Fibroblast of skin of scalp (primary cell): ENCODE measurements at regions not wholly inside any gene's neighbourhood (a gene's known extent, or its start where the extent isn't known, plus 50 kb on each side); places are given as distances from the start of the nearest gene placed in this dataset.

Experiments
- DNase-seq: peaks from one replicate; pipeline ENCODE4 v3.0.0-alpha.2; 2013

DNA sequence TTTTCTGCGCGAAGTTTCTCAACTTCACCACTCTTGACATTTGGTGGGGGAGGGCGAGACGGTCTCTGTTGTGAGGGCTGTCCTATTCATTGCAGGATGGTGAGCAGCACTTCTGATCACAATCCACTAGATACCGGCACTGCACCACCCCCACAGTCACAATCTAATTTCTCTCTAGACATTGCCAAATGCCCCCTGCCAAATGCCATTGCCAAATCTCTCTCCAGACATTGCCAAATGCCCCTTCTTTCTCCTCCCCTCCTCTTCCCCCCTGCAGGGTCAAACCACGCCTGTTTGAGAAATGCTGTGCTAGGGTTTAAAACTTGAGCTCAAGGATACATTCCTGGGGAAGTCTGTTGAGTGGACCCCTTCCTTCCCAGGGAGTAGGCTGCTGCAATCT, 603.5 kb upstream of the CDH4 start:
- no peak for DNase-seq

DNA sequence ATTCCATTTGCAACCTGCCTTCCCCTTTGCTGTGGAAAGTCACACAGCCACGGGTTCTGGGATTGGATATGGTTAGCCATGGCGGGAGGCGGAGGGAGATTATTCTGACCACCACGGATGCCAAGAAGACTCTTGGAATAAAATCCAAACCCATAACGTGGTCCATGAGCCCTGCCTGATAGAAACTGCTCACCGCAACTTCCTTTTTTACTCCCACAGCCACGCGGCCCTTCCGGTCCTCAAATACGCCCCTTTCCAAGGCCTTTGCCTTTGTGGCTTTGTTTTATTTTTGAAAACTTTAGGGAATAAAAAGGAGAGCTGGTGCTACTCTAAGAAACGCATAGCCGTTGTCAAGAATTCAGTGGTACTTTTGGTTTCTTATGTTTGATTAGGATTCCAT, 602.5 kb upstream of the CDH4 start:
- no peak for DNase-seq

DNA sequence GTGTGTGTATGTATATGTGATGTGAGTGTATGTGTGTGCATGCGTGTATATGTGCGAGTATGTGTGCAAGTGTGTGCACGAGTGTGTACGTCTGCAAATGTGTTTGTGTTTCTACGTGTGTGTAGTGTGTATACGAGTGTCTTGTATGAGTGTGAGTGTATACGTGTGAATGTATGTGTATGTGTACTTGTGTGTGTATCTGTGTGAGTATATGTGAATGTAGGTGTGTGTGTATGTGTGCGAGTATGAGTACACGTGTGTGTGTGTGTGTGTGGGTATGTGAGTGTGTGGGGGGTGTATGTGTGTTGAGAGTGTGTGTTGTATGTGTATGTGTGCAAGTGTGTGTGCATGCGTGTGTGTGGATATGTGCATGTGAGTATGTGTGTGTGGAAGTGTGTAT, 602.0 kb upstream of the CDH4 start:
- no peak for DNase-seq

DNA sequence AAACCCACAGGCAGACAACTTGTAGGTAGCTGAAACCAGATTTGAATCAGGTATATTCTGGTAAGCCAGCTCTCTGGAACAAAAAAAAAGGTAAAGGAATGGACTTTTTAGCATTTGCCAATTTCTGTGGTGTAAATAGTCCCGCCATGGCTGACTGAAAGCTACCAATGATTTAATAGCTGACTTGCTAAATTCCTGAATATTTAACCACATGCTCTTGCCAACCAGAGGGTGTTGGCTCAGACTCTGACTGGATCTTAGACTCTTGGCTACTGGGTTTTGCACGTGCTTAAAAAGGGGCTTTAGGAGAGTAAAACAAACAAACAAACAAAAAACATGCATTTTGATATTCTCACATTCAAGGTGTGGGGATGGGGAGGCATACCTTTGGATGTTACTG, 600.0 kb upstream of the CDH4 start:
- no peak for DNase-seq

DNA sequence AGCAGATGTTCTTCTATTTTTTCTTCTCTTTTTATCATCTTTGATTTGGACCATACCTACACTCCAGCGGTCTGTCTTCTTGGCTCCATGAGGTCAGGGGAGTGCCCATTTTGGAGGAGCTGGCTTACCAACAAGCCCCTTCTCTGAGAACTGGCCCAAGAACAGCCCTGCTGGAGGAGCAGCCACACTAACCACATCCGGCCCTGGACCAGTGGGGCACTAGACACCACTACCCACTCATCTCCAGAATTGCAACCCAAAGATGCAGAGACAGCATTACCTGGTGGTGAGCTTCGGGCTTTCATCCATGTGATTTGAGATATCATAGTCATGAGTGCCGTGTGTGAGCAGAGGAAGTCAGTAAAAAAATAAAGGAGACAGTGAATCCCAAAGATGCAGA, 599.4 kb upstream of the CDH4 start:
- no peak for DNase-seq

DNA sequence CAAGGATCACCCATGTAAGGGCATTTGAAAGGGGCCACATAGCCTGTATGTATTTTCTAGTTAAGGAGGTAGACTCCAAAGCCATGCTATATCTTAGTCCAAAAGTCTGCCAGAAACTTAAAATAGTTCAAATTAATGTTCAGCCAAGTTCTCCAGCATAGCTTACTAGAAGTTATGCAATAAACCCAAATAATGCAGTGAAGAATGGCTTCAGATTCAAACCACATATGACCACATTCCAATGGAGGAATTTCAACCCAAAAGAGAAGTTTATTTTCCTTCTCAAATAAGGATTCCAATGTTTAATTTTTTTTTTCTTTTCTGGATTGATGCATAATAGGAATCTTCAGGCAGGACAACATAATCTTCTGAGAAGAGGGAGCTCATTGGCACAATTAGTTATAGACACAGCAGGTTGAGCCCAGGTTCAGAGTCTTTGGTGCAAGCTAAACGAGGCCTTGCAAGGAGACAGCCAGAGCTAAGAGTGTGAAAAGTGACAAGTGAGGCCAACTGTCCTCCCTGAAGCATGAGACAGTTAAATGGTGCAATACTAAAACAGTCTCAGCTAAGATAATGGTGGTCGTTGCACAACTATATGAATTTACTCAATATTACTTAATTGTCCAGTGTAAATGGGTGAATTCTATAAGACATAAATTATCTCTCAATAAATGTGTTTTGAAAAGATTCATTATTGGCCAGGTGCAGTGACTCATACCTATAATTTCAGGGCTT, 598.8 kb upstream of the CDH4 start:
- DNase-seq, result peak; percentile 26

DNA sequence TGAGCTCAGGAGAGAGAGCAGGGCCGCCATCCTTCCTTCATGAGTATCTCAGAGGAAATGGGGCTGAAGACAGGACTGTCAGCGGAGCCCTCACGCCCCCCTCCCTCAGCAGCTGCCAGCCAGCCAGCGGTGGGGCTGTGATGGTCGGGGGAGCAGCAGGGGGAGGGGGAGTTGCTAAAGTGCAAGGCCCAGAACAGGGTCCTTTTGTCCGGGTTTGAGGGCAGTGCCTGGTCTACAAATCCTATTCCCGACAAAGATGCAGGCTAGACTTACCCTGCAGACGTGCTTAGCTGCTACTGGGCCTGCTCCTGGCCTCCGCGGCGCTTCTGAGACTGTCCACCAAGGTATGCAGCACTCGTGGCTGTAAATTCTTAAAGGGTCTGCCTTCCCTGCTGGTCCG, 593.4 kb upstream of the CDH4 start:
- no peak for DNase-seq

DNA sequence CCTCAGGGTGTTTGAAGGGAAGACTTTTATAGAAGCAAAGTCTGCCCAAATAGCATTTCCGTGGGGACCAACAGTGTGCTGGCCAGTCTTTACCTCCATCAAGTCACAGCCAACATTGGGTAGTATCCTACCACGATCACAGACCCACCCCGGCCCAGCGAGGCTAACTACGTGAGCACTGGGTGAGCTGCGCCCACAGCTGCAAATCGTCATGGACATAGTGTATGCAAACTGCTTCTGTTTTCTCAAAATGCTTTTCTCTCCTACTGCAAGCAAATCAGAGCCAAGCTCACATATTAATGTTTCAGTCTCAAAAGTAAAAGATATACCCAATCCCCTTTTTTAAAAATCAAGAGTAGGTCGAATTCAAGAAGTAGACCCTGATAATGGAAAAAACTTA, 592.8 kb upstream of the CDH4 start:
- DNase-seq, result no peak

DNA sequence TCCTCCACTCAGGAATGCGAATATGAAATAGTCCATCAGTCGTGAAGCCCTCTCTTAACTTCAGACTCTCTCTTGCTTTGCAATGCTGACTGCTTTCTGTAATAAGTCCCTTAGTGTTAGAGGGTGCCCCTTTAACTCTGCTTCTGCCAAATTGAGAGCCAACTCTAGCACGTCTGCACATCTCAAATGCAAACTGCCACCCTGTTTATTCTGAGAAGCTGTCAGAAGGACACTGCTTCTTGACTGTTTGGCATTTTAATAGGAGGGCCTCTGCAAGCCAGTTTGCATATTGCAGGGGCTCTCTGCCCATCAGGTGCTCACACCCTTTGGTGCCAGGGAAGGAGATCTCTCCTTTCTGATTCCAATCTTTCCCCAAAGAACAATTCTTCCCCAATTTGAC, 589.8 kb upstream of the CDH4 start:
- DNase-seq, result no peak

DNA sequence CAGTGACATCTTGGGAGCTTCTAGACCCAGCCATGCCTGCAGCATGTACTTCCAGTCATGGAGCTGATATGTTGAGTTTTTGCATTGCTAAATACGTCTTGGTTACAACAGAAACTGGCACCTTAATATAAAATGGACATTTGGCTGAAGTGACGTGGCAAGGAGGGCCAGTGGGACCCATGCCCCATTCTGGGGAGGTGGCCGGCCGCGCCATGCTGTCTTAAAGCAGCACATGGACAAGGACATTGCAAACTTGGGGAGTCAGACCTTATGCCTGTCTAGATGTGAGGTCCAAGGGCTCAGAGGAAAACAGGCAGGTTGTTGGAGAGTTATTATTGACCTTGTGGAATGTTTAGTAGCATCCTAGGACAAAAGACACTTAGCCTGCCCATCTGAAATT, 588.0 kb upstream of the CDH4 start:
- DNase-seq, result no peak

DNA sequence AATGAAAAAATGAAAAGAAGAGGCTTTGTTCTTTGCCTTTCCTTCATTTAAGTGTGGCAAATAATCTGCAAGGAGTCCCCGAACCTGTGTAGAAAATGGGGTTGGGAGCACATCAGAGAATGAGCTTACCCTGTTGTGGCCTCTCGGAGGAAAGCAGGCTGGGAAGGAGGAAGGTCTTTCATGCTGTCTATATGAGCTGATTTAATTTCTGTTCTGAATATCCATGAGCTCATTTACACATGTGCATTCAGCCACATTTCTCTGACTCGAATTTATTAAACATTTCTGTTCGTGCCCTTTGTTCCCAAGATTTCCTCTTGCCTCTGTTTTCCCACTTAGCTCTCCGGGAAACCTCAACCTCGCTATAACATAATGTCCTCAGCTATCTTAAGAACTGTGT, 584.4 kb upstream of the CDH4 start:
- DNase-seq, result no peak

DNA sequence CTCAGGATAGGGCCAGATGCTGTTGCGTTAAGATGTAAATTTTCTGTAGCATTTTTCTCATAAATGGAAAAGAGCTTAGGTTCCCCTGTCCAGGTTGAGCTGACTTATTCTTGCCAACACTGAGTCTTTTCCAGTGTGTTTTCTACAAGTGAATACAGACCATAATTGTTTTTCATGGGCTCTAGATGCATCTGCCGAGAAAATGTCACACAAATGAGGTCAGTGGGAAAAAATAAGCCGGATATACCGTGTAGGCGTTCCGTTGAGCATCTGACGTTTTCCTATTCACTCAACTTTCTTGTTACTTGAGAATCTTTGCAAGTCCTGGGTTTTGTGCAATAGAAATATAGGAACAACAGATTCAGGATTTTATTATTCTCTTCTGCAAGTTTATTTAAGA, 582.9 kb upstream of the CDH4 start:
- DNase-seq, result no peak

DNA sequence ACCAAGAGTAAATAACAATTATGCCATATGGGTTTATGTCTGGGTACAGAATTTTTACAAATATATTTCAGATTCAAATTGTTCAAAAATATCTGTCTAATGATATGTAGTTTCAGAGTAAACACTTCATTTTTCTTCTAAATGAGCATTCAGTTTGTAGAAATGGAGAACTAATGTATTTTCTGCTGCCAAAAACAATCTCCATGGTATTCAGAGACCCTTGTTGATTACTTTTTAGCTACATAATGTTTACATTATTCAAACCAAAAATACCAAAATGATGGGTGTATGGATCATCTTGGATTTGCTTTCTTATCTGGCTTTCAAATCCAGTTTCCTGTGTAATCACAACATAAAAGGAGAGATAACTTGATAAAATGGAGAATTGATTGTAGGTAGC, 576.0 kb upstream of the CDH4 start:
- no peak for DNase-seq

DNA sequence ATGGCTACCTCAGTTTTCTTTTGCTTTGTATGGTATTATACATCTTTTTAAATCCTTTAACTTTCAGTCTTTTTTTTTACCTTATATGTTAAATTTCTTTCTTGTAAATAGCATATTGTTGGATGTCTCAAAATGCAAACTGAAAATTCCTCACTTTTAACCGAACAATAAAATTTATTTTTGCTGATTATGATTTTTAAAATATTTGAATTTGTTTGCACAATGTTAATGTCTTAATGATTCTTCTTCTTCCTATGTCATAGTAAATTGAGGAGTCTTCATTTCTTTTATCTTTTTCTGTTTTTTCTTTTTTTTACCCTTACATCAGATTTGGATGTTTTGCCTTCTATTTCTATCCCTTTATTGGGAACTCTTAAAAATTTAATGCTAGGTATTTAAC, 574.2 kb upstream of the CDH4 start:
- DNase-seq, result no peak

DNA sequence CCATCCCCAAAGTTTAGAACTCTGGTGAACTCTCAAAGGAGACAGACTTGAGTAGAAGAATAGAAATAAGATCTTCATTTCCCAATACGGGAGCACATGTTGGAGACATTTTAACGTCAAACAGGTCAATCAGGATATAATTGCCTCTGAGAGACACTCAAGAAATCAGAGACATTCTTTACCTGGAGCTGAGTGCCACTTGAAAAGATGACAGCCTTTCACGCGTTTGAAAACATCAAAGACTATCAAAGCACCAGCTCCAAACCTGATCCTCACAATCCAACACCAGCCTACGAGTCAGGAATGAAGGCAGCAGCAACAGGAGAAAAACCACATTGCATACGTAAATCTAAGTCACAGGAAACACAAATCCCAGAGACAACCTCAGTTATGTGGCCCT, 571.5 kb upstream of the CDH4 start:
- DNase-seq, result no peak

DNA sequence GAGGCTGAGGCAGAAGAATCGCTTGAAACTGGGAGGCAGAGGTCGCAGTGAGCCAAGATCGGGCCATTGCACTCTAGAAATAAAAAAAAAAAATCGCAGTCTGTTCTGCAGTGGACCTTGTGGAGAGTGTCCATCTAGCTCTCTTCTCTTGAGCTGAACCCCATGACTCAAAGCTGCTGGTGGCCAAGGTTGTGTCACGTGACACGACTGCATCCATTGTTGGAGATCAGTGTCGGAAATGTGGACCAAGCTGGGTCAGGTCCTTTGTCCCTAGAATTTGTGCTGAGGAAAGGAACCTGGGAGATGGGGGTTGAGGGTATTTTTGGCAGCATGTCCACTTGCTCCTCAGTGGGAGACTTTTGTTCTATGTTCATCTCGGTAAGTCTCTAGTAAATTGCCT, 564.8 kb upstream of the CDH4 start:
- DNase-seq, result no peak

DNA sequence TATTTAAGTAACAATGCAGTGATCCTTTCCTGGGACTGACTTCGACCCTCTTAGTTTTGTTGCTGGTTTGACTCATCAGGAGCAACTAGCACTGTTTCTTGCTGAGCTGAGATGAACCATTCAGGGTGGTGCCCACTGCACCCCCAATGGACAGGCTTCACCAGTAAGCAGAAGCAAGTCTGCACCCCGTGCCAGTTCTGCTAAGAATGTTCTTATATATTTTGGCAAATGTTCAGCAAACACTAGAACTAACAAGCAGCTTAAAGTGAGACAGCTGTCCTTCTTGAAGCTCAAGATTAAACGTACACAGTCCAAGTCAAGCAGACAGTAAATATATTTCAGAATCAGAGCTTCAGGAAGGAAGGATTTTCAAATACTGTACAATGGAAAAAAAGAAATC, 561.3 kb upstream of the CDH4 start:
- DNase-seq, result no peak

DNA sequence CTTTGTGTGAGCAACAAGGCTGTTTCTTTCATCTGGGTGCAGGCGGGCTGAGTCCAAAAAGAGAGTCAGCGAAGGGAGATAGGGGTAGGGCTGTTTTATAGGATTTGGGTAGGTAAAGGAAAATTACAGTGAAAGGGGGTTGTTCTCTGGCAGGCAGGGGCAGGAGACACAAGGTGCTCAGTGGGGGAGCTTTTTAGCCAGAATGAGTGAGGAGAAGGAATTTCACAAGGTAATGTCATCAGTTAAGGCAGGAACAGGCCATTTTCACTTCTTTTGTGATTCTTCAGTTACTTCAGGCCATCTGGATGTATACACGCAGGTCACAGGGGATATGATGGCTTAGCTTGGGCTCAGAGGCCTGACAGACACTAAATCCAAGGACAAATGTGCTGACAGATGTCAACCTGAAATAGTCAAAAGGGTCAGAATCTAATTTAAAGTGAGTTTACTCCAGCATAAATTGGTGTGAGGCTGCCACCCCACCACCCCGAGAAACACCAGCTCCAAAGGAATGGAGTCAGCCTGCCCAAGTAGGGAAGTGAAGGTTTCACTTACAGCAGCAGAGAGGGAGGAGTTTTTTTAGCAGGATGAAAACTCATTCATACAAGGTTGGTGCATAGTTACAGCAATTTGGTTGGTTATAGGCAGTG, 560.0 kb upstream of the CDH4 start:
- no peak for DNase-seq

DNA sequence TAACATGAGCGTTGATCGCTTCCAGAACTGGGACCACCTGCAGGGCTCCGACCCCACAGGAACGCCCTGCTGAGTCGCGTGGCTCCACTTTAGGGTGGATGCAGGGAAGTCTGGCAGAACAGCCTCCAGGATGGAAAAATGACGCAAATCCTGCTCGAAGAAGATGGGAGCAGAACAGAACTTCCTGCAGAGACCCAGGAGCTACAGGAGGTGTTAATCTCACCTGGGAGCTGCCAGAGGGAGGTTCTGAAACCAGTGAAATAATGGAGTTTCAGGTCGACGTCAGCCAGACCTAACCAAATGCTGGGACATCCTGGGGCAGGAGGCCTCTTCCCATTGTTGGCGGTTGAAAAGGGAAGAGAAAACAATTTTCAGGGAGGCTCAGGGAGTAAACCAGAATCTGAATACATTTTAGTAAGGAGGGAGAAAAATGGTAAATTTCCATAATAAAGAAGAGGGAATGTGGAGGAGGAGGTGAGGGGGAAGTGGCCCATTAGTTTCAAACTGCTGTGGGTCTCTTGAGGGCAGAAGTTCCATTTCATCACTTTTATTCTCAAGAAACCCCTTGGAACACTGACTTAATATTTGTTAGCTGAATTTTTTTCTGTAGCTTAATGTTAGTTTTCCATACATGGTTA, 558.4 kb upstream of the CDH4 start:
- no peak for DNase-seq

DNA sequence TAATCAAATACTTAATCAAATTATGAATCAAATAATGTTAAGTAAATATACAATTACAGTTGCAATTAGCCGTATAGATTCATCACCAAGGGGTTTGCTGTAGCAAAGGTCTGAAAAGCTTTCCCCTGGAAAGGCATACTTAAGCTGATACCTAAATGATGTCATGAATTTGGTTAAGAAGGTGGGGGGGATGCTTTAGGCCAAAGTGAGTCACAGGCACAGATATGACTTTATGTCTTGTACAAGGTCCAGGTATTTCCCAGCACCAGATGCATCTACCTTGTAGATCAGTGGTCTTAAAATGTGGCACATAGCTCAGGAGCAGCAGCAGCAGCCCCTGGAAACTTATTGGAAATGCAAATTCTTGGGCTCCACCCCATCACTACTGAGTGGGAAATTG, 557.3 kb upstream of the CDH4 start:
- peak; percentile 34 for DNase-seq

DNA sequence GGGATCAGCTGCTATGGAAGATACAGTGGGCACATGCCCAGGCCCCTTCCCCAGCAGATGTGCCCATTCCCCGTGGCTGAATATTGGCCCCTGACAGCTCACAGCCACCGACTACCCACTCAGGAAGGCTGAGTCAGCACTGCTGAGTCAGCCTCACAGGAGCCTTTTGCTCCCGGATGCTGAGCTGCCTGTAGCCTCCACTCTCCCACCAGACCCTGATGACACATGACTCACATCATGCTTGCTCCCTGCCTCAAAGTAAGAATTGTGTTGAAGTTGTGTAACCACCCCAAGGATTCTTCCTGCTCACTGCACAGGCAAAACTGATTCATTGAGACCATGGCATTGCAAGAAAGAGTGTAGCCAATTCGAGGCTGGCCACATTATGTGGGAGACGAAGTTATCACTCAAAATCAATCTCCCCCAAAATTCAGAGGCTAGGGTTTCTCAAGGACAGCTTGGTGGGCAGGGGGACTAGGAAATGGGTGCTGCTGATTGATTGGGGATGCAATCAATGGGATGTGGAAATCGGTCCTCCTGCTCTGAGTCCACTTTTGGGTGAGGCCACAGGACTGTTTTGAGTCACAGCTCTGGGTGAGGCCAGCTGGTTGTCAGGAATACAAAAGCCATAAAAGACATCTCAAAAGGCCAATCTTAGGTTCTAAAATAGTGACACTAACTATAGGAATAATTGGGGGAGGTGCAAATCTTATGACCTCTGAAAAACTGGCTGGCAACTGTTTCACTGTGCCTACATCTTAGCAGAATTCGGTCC, 556.6 kb upstream of the CDH4 start:
- DNase-seq, result peak; percentile 92

DNA sequence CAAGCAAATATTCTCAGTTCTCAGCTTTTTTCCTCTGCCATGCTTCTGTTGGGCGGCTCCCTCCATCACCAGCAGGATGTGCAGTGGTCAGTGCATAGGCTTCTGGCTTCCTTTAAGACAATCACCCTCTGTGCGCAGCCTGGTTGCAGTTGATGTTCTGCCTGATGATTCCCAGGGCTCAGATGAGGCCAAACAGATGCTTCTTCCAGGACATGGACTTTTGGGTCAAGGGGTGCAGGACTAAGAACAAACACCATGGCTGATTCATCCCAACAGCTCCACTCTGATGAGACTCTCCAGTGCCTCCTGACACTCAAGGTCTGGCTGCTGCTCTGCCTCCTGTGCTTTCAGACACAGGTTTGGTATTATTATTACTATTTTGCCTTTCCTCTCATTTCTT, 554.8 kb upstream of the CDH4 start:
- DNase-seq, result no peak

DNA sequence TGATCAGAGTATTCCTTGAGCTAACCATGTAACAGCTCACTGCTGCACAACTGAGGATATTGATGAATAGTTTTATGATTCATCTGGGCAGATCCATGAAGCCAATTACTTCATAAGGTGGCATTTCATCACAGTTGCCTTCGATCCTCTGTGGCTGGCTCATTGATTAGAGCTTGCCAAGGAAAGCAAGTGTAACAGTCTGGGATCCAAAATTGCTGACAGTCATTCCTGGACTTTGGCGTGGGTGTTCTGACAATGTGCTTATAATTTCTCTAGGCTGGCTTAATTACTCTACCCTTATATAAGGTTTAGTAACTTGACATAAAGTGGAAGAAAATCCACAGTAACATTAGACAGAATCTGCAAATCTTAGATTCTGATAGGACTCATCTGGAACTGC, 551.3 kb upstream of the CDH4 start:
- DNase-seq, result no peak

DNA sequence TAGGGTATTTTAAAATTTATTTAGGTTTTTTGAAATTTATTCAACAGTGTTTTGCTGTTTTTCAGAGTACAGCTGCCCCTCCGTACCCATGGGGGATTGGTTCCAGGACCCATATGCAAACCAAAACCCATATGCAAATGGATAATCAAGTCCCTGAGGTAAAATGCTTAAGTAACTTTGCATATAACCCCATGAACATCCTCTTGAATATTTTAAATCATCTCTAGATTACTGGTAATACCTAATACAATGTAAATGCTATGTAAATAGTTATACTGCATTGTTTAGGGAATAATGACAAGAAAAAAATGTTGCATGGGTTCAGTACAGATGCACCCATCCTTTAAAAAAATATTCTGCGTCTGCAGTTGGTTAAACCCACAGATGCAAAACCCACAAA, 547.9 kb upstream of the CDH4 start:
- DNase-seq, result no peak
